ENCODE measurements at regions not wholly inside any gene's neighbourhood (a gene's known extent, or its start where the extent isn't known, plus 50 kb on each side); places are given as distances from the start of the nearest gene placed in this dataset.
"Not testable (repeated sequence)": the region's sequence is repeated elsewhere in the genome, so short reads cannot be mapped to it uniquely, and the experiment has no call there.

- DNase-seq: no peak
Observed at GRCh38 chr6:166877906-166878305, 78.4 kb downstream of the RNASET2 start.

- DNase-seq: no peak
Observed at GRCh38 chr6:166877349-166877748, 79.0 kb downstream of the RNASET2 start.

GRCh38 chr6:166872531-166873009, 83.8 kb downstream of the RNASET2 start:
- no peak for DNase-seq

- no peak for DNase-seq
Observed at GRCh38 chr6:166870602-166871208, 85.6 kb downstream of the RNASET2 start.

GRCh38 chr6:166866839-166867637, 89.3 kb downstream of the RNASET2 start:
- peak; percentile 55 for DNase-seq

GRCh38 chr6:166864333-166864732, 92.0 kb downstream of the RNASET2 start:
- no peak for DNase-seq

GRCh38 chr6:166862978-166863530, 93.3 kb downstream of the RNASET2 start:
- DNase-seq: no peak

- DNase-seq: peak; percentile 74
Observed at GRCh38 chr6:166862287-166862977, 93.9 kb downstream of the RNASET2 start.

GRCh38 chr6:166861961-166862286, 94.4 kb downstream of the RNASET2 start:
- DNase-seq: no peak

GRCh38 chr6:166861304-166861703, 95.0 kb downstream of the RNASET2 start:
- no peak for DNase-seq

GRCh38 chr6:166860392-166860791, 96.0 kb downstream of the RNASET2 start:
- DNase-seq: no peak

GRCh38 chr6:166855416-166855815, 100.9 kb downstream of the RNASET2 start:
- DNase-seq: no peak

- no peak for DNase-seq
Observed at GRCh38 chr6:166853371-166854325, 102.7 kb downstream of the RNASET2 start.

- no peak for DNase-seq
Observed at GRCh38 chr6:166852451-166852975, 103.8 kb downstream of the RNASET2 start.

- no peak for DNase-seq
Observed at GRCh38 chr6:166851911-166852310, 104.4 kb downstream of the RNASET2 start.

GRCh38 chr6:166851426-166851825, 104.9 kb downstream of the RNASET2 start:
- DNase-seq: no peak

- no peak for DNase-seq
Observed at GRCh38 chr6:166850677-166851076, 105.7 kb downstream of the RNASET2 start.

GRCh38 chr6:166849749-166850183, 106.6 kb downstream of the RNASET2 start:
- no peak for DNase-seq

- no peak for DNase-seq
Observed at GRCh38 chr6:166848979-166849748, 107.2 kb downstream of the RNASET2 start.

GRCh38 chr6:166846446-166847142, 109.8 kb downstream of the RNASET2 start:
- DNase-seq: not testable (repeated sequence)

- DNase-seq: no peak
Observed at GRCh38 chr6:166842607-166843006, 113.7 kb downstream of the RNASET2 start.
